Neural cell (in vitro differentiated cells): ENCODE measurements at regions not wholly inside any gene's neighbourhood (a gene's known extent, or its start where the extent isn't known, plus 50 kb on each side); places are given as distances from the start of the nearest gene placed in this dataset.

Source experiments
- H2AFZ ChIP-seq: fragments of 200-600, 300-800 bp; sonication (generic), shearing (Covaris generic); 2 replicates; pipeline ENCODE4 v1.6.0; 2014; ENCODE audit warnings: low read depth, mild to moderate bottlenecking, antibody characterized with exemption, low read length, moderate library complexity
- H3F3A ChIP-seq: fragments of 200-600 bp; shearing (Covaris generic); 2 replicates; pipeline ENCODE4 v1.6.1; 2016; ENCODE audit warnings: mild to moderate bottlenecking, moderate library complexity, mixed read lengths, antibody characterized with exemption, low read length; ENCODE audit not compliant: insufficient read depth, poor library complexity, severe bottlenecking
- H3K27ac ChIP-seq: fragments of 200-600, 300-800 bp; sonication (generic), shearing (Covaris generic); 2 replicates; pipeline ENCODE4 v1.5.1; 2014; ENCODE audit warnings: mild to moderate bottlenecking, low read length, moderate library complexity
- H3K27me3 ChIP-seq: fragments of 300-800, 200-600 bp; sonication (generic), shearing (Covaris generic); 2 replicates; pipeline ENCODE4 v1.6.0; 2014; ENCODE audit warnings: mild to moderate bottlenecking, low read depth, low read length, moderate library complexity; ENCODE audit not compliant: insufficient read depth
- H3K36me3 ChIP-seq: fragments of 300-800, 200-600 bp; sonication (generic), shearing (Covaris generic); 2 replicates; pipeline ENCODE4 v1.5.1; 2014; ENCODE audit warnings: mild to moderate bottlenecking, antibody characterized with exemption, low read length, moderate library complexity; ENCODE audit not compliant: insufficient read depth
- H3K4me2 ChIP-seq: fragments of 300-800, 200-600 bp; sonication (generic), shearing (Covaris generic); 2 replicates; pipeline ENCODE4 v1.6.0; 2014; ENCODE audit warnings: mild to moderate bottlenecking, low read length
- H3K4me3 ChIP-seq: fragments of 300-800, 200-600 bp; sonication (generic), shearing (Covaris generic); 2 replicates; pipeline ENCODE4 v1.5.1; 2014; ENCODE audit warnings: mild to moderate bottlenecking, low read length, moderate library complexity
- H3K79me2 ChIP-seq: fragments of 200-600 bp; shearing (Covaris generic); replicated peaks from 2 replicates; pipeline ENCODE4 v1.6.0; 2014; ENCODE audit warnings: mild to moderate bottlenecking, low read length, moderate library complexity; ENCODE audit not compliant: insufficient read depth
- H3K9ac ChIP-seq: fragments of 300-800, 200-600 bp; sonication (generic), shearing (Covaris generic); 2 replicates; pipeline ENCODE4 v1.6.1; 2016; ENCODE audit warnings: mild to moderate bottlenecking, low read length, mixed read lengths
- H3K9me2 ChIP-seq: fragments of 200-600 bp; shearing (Covaris generic); 2 replicates; pipeline ENCODE4 v1.6.1; 2016; ENCODE audit warnings: mild to moderate bottlenecking, low read length, mixed read lengths; ENCODE audit not compliant: insufficient read depth
- H3K9me3 ChIP-seq: fragments of 200-600, 300-800 bp; sonication (generic), shearing (Covaris generic); 2 replicates; pipeline ENCODE4 v1.6.1; 2016; ENCODE audit warnings: mild to moderate bottlenecking, mixed run types, low read length, moderate library complexity, mixed read lengths
- H4K20me1 ChIP-seq: fragments of 200-600 bp; shearing (Covaris generic); 2 replicates; pipeline ENCODE4 v1.6.1; 2016; ENCODE audit warnings: mild to moderate bottlenecking, mixed run types; ENCODE audit not compliant: insufficient read depth
- CTCF ChIP-seq: fragments of 450-650 bp; IDR thresholded peaks from 2 replicates; pipeline ENCODE4 v1.5.1; 2014; ENCODE audit warnings: antibody characterized with exemption, mild to moderate bottlenecking, moderate library complexity; ENCODE audit not compliant: poor library complexity, severe bottlenecking
- EP300 ChIP-seq: fragments of 450-650 bp; conservative IDR thresholded peaks from 2 replicates; pipeline ENCODE4 v1.6.1; 2014; ENCODE audit warnings: antibody characterized with exemption, mild to moderate bottlenecking, moderate library complexity; ENCODE audit not compliant: poor library complexity, severe bottlenecking
- EZH2 ChIP-seq: fragments of 200-600, 300-800 bp; shearing (Covaris generic), sonication (generic); IDR thresholded peaks from 2 replicates; pipeline ENCODE4 v1.6.1; 2014; ENCODE audit warnings: antibody characterized with exemption, low read length, borderline replicate concordance, mild to moderate bottlenecking; ENCODE audit not compliant: insufficient read depth, poor library complexity, severe bottlenecking
- MXI1 ChIP-seq: fragments of 450-650 bp; conservative IDR thresholded peaks from 2 replicates; pipeline ENCODE4 v1.6.1; 2014; ENCODE audit warnings: antibody characterized with exemption, mild to moderate bottlenecking; ENCODE audit not compliant: poor library complexity, severe bottlenecking
- POLR2AphosphoS5 ChIP-seq: IDR thresholded peaks from 2 replicates; pipeline ENCODE4 v1.6.1; 2012
- RAD21 ChIP-seq: fragments of 450-650 bp; conservative IDR thresholded peaks from 2 replicates; pipeline ENCODE4 v1.6.1; 2014; ENCODE audit warnings: antibody characterized with exemption, mild to moderate bottlenecking, moderate library complexity
- REST ChIP-seq: IDR thresholded peaks from 2 replicates; pipeline ENCODE4 v1.6.1; 2012; ENCODE audit warnings: borderline replicate concordance
- SMC3 ChIP-seq: fragments of 450-650 bp; conservative IDR thresholded peaks from 2 replicates; pipeline ENCODE4 v1.6.1; 2014; ENCODE audit warnings: antibody characterized with exemption, mild to moderate bottlenecking, moderate library complexity; ENCODE audit not compliant: poor library complexity
- TAF1 ChIP-seq: IDR thresholded peaks from 2 replicates; pipeline ENCODE4 v1.6.1; 2012; ENCODE audit warnings: low read depth

DNA sequence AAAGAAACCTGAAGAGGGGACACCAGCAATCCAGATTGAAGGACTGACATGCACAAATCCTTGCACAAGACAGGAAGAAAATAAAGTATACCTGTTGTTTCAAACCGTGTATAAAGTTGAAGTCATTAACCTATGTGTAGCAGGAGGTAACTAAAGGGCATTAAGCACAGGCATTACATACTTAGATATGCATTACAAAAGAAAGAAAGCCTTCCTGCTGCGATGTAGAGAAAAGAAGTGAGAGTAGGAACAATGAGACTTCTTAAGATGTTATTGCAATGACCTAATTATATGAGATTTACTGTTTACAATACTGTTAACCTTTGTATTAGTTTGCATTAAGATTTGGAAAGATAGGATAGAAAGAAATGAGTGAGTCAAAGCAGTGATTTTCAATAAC lies 308.9 kb upstream of the PTPRD start:
- no peaks in the 10 kb centered on the region for H3K36me3 ChIP-seq
- TF ChIP-seq POLR2AphosphoS5 (no peak), MXI1 (no peak), EZH2 (no peak), TAF1 (no peak), REST (no peak), CTCF (no peak), EP300 (no peak), SMC3 (no peak), RAD21 (no peak)
- no peak overlapping the region for H2AFZ ChIP-seq
- no peak overlapping the region for H3K27ac ChIP-seq
- no peak overlapping the region for H3K9ac ChIP-seq
- H3K27me3 ChIP-seq = no peaks in the 10 kb centered on the region
- no peaks in the 10 kb centered on the region for H3K9me3 ChIP-seq
- no peak overlapping the region for H3K4me2 ChIP-seq
- H3K79me2 ChIP-seq = no peaks in the 10 kb centered on the region
- no peaks in the 10 kb centered on the region for H4K20me1 ChIP-seq
- H3K9me2 ChIP-seq = no peaks in the 10 kb centered on the region
- H3K4me3 ChIP-seq = no peak overlapping the region
- H3F3A ChIP-seq = no peaks in the 10 kb centered on the region

DNA sequence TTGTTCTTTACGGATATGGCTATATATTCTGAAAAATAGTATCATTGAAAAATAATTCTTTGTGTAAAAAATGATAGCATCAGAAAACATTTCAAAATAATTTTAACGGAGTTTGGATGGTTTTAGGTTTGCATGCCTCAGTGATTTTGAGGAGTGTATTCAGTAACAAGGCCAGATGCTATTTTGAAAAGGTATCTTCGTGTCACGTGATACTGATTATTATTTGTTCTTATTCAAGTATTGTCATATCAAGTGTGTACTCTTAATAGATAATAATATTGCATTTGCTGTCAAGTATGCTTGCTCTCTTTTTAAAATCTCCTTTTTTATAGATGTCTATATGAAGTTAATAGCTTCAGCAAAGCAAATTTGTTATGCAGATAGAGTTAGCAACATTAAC lies 313.1 kb upstream of the PTPRD start:
- no peaks in the 10 kb centered on the region for H3K79me2 ChIP-seq
- no peak overlapping the region for H3K4me2 ChIP-seq
- no peaks in the 10 kb centered on the region for H4K20me1 ChIP-seq
- H3K27me3 ChIP-seq = no peaks in the 10 kb centered on the region
- no peaks in the 10 kb centered on the region for H3K9me3 ChIP-seq
- H3K27ac ChIP-seq = no peak overlapping the region
- no peaks in the 10 kb centered on the region for H3K36me3 ChIP-seq
- TF ChIP-seq SMC3 (no peak), CTCF (no peak), REST (no peak), TAF1 (no peak), EZH2 (no peak), POLR2AphosphoS5 (no peak), EP300 (no peak), MXI1 (no peak), RAD21 (no peak)
- no peaks in the 10 kb centered on the region for H3F3A ChIP-seq
- H3K4me3 ChIP-seq = no peak overlapping the region
- no peak overlapping the region for H2AFZ ChIP-seq
- no peaks in the 10 kb centered on the region for H3K9me2 ChIP-seq
- H3K9ac ChIP-seq = no peak overlapping the region
